Liver (tissue), 8 donors: ENCODE measurements at regions not wholly inside any gene's neighbourhood (a gene's known extent, or its start where the extent isn't known, plus 50 kb on each side); places are given as distances from the start of the nearest gene placed in this dataset.

Experiments used
- DNase-seq: peaks from one replicate; pipeline ENCODE4 v3.0.0-alpha.2; 2017; ENCODE audit warnings: low spot score
- H3K27ac ChIP-seq, 2 donors: one replicate each; pipeline ENCODE4 v1.7.0; 2013; ENCODE audit warnings: inconsistent platforms in 2 of 2, low read length in 2 of 2, control low read depth in 1 of 2, low read depth in 1 of 2, mild to moderate bottlenecking in 1 of 2
- H3K27me3 ChIP-seq, 4 donors: one replicate each; pipeline versions ENCODE4 v1.6.1 to v1.7.0; 2013; ENCODE audit warnings: low read length in 3 of 4, inconsistent platforms in 1 of 4, mild to moderate bottlenecking in 1 of 4, moderate library complexity in 1 of 4; ENCODE audit not compliant: control insufficient read depth in 4 of 4, insufficient read depth in 4 of 4
- H3K36me3 ChIP-seq, 4 donors: one replicate each; pipeline versions ENCODE4 v1.6.1 to v1.7.0; 2013; ENCODE audit warnings: low read length in 3 of 4, mild to moderate bottlenecking in 3 of 4, low read depth in 1 of 4, moderate library complexity in 1 of 4; ENCODE audit not compliant: control insufficient read depth in 4 of 4, insufficient read depth in 3 of 4
- H3K4me1 ChIP-seq, 4 donors: one replicate each; pipeline versions ENCODE4 v1.6.1 to v1.7.0; 2013; ENCODE audit warnings: low read length in 3 of 4, mild to moderate bottlenecking in 3 of 4, moderate library complexity in 1 of 4; ENCODE audit not compliant: control insufficient read depth in 4 of 4, insufficient read depth in 4 of 4
- H3K4me3 ChIP-seq, 3 donors: one replicate each; pipeline versions ENCODE4 v1.6.1 to v1.7.0; 2013; ENCODE audit warnings: low read length in 3 of 3, control low read depth in 1 of 3, low read depth in 1 of 3, mild to moderate bottlenecking in 1 of 3
- H3K9ac ChIP-seq, 2 donors: one replicate each; pipeline ENCODE4 v1.7.0; 2013; ENCODE audit warnings: low read length in 2 of 2, mild to moderate bottlenecking in 2 of 2, moderate library complexity in 2 of 2, control low read depth in 1 of 2, low read depth in 1 of 2
- H3K9me3 ChIP-seq, 4 donors: one replicate each; pipeline versions ENCODE4 v1.6.1 to v1.7.0; 2013; ENCODE audit warnings: low read length in 3 of 4; ENCODE audit not compliant: control insufficient read depth in 4 of 4
- FOXA1 ChIP-seq: IDR thresholded peaks from 2 replicates; pipeline ENCODE4 v1.6.1; 2016; ENCODE audit warnings: antibody characterized with exemption
- FOXA2 ChIP-seq: IDR thresholded peaks from 2 replicates; pipeline ENCODE4 v1.6.1; 2016; ENCODE audit warnings: antibody characterized with exemption
- GABPA ChIP-seq, 2 donors: IDR thresholded peaks in 1 of 2; conservative IDR thresholded peaks in 1 of 2; 2 replicates each; pipeline ENCODE4 v1.6.1; 2016; ENCODE audit warnings: antibody characterized with exemption in 2 of 2, mild to moderate bottlenecking in 1 of 2, moderate library complexity in 1 of 2
- HNF4A ChIP-seq, 2 donors: conservative IDR thresholded peaks; 2 replicates each; pipeline ENCODE4 v1.6.1; 2016; ENCODE audit warnings: antibody characterized with exemption in 2 of 2, mild to moderate bottlenecking in 2 of 2
- HNF4G ChIP-seq: IDR thresholded peaks from 2 replicates; pipeline ENCODE4 v1.6.1; 2016; ENCODE audit warnings: antibody characterized with exemption
- JUND ChIP-seq, 2 donors: IDR thresholded peaks; 2 replicates each; pipeline ENCODE4 v1.6.1; 2016; ENCODE audit warnings: antibody characterized with exemption in 2 of 2
- NR2F2 ChIP-seq: IDR thresholded peaks from 2 replicates; pipeline ENCODE4 v1.6.1; 2016; ENCODE audit warnings: antibody characterized with exemption
- RAD21 ChIP-seq, 2 donors: IDR thresholded peaks; 2 replicates each; pipeline ENCODE4 v1.6.1; 2016; ENCODE audit warnings: antibody characterized with exemption in 2 of 2, mild to moderate bottlenecking in 2 of 2
- RXRA ChIP-seq, 2 donors: IDR thresholded peaks; 2 replicates each; pipeline ENCODE4 v1.6.1; 2017 to 2018; ENCODE audit warnings: antibody characterized with exemption in 2 of 2, mild to moderate bottlenecking in 1 of 2
- SP1 ChIP-seq: IDR thresholded peaks from 2 replicates; pipeline ENCODE4 v1.6.1; 2018; ENCODE audit warnings: antibody characterized with exemption, mild to moderate bottlenecking
- TAF1 ChIP-seq: conservative IDR thresholded peaks from 2 replicates; pipeline ENCODE4 v1.6.1; 2016; ENCODE audit warnings: antibody characterized with exemption, mild to moderate bottlenecking
- WGBS: extraction: QIAGEN DNeasy Blood & Tissue Kit; methylation state at CpG from one replicate; pipeline ENCODE4 v1.1.7; 2013; 5-methylcytosine and 5-hydroxymethylcytosine counted together
- TF ChIP-seq, protein P1 (sequence below): fragments of 150-350 bp; IDR thresholded peaks from 2 replicates; pipeline ENCODE4 v1.5.1; 2017; ENCODE audit warnings: improper control_type of control experiment, low read depth, low read length; ENCODE audit not compliant: missing input control
- TF ChIP-seq, protein P2 (sequence below): IDR thresholded peaks from 2 replicates; pipeline ENCODE4 v1.6.1; 2016; ENCODE audit warnings: antibody characterized with exemption
- TF ChIP-seq, protein P3 (sequence below): IDR thresholded peaks from 2 replicates; pipeline ENCODE4 v1.6.1; 2016; ENCODE audit warnings: antibody characterized with exemption
- TF ChIP-seq, protein P4 (sequence below): IDR thresholded peaks from 2 replicates; pipeline ENCODE4 v1.6.1; 2016; ENCODE audit warnings: antibody characterized with exemption
- donor health status: healthy.
- donor health status: healthy.
- donor health status: healthy.
- donor health status: healthy.
- donor health status: healthy.

DNA sequence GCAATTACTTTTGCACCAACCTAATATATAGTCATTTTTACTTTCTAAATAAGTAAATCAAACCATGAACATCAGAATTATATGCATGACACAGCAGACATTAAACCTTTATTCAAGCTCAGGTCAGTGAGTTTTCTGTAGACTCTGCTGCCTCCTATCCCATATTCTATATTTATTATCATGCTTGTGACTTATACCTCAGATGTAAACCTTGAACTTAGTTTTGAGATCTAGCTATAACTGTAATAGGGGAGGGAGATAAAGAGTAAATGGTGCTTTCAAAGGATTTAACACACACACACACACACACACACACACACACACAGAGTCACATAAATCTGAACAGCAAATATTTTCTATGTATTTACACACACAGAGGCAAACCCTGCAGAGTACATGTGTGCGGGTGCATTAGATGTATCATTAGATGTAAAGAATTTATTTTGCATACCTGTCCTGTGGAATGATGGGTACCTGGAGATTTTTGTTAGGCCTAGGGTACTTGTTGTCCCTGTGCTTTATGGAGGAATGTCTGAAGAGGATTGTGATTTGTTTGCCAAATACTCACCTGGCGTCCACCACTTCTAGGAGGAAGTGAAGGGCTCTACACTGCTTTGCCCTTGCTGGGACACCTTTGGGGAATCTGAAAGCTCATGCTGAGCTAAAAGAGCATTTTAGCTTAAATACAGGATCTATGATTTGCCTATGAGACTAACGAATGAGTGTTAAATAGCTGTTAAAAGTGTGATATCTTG, 521.9 kb downstream of the KLF5 start:
- Histone ChIP-seq H3K4me1 (no peaks in the 10 kb centered on the region), H3K9ac (no peak overlapping the region), H3K36me3 (no peaks in the 10 kb centered on the region), H3K27me3 (no peaks in the 10 kb centered on the region), H3K4me3 (no peak overlapping the region), H3K27ac (no peak overlapping the region), H3K9me3 (no peaks in the 10 kb centered on the region)
- 89% methylated on average over 3 of the region's 3 CpGs for WGBS
- no peak for TF ChIP-seq JUND (IDR thresholded peaks at IDR 0.05)
- TF ChIP-seq, protein P1, sequence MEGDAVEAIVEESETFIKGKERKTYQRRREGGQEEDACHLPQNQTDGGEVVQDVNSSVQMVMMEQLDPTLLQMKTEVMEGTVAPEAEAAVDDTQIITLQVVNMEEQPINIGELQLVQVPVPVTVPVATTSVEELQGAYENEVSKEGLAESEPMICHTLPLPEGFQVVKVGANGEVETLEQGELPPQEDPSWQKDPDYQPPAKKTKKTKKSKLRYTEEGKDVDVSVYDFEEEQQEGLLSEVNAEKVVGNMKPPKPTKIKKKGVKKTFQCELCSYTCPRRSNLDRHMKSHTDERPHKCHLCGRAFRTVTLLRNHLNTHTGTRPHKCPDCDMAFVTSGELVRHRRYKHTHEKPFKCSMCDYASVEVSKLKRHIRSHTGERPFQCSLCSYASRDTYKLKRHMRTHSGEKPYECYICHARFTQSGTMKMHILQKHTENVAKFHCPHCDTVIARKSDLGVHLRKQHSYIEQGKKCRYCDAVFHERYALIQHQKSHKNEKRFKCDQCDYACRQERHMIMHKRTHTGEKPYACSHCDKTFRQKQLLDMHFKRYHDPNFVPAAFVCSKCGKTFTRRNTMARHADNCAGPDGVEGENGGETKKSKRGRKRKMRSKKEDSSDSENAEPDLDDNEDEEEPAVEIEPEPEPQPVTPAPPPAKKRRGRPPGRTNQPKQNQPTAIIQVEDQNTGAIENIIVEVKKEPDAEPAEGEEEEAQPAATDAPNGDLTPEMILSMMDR, result no peak
- no peak for TF ChIP-seq FOXA2
- no peak for TF ChIP-seq SP1
- no peak for TF ChIP-seq HNF4G
- TF ChIP-seq RAD21 (IDR thresholded peaks at IDR 0.05), result no peak
- TF ChIP-seq, protein P2, sequence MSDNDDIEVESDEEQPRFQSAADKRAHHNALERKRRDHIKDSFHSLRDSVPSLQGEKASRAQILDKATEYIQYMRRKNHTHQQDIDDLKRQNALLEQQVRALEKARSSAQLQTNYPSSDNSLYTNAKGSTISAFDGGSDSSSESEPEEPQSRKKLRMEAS, result no peak
- no peak for TF ChIP-seq GABPA (IDR thresholded peaks at IDR 0.05 in 1 of 2, conservative IDR thresholded peaks at IDR 0.05 in 1 of 2)
- TF ChIP-seq, protein P3, sequence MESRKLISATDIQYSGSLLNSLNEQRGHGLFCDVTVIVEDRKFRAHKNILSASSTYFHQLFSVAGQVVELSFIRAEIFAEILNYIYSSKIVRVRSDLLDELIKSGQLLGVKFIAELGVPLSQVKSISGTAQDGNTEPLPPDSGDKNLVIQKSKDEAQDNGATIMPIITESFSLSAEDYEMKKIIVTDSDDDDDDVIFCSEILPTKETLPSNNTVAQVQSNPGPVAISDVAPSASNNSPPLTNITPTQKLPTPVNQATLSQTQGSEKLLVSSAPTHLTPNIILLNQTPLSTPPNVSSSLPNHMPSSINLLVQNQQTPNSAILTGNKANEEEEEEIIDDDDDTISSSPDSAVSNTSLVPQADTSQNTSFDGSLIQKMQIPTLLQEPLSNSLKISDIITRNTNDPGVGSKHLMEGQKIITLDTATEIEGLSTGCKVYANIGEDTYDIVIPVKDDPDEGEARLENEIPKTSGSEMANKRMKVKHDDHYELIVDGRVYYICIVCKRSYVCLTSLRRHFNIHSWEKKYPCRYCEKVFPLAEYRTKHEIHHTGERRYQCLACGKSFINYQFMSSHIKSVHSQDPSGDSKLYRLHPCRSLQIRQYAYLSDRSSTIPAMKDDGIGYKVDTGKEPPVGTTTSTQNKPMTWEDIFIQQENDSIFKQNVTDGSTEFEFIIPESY, result no peak
- TF ChIP-seq TAF1, result no peak
- no peak for TF ChIP-seq HNF4A (conservative IDR thresholded peaks at IDR 0.05)
- TF ChIP-seq, protein P4, sequence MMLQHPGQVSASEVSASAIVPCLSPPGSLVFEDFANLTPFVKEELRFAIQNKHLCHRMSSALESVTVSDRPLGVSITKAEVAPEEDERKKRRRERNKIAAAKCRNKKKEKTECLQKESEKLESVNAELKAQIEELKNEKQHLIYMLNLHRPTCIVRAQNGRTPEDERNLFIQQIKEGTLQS, result no peak
- DNase-seq, result no peak

DNA sequence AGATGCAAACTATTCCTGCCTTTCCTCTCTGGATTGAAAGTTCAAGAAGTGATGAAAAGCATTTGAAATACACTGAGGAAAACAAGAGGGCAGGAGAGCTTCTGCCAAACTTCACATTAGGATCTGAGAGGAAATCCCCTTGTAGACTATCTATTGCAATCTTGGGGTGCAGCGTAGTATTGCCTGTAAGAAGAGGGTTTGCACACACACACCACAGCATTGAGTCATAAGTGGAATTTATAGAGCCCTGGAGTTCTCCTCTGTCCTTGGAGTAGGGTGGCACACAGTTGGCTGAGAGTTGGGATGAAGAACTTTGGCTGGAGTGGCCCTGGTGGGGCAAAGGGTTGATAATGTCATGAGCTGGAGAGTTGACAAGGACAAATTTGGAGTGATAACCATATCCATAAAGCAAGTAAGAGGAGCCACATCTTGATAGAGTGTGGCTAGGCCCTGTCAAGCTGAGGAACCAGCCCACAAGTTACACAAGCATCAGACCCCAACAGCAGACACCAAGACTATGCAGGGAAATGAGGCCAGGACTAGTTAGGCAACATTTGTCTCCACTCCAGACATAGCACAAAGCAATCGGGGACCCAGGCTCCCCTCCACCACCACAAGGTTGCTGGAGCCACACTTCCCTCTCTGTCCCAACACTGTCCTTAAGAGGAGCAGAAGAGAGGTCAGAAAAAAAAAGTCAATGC, 520.9 kb downstream of the KLF5 start:
- Histone ChIP-seq H3K4me1 (no peaks in the 10 kb centered on the region), H3K9ac (no peak overlapping the region), H3K27ac (no peak overlapping the region), H3K9me3 (no peaks in the 10 kb centered on the region), H3K4me3 (no peak overlapping the region), H3K27me3 (no peaks in the 10 kb centered on the region), H3K36me3 (no peaks in the 10 kb centered on the region)
- no peak for TF ChIP-seq FOXA1
- TF ChIP-seq, protein P3, result no peak
- TF ChIP-seq SP1, result no peak
- TF ChIP-seq HNF4A (conservative IDR thresholded peaks at IDR 0.05), result no peak
- TF ChIP-seq JUND (IDR thresholded peaks at IDR 0.05), result no peak
- TF ChIP-seq RAD21 (IDR thresholded peaks at IDR 0.05), result no peak
- TF ChIP-seq NR2F2, result no peak
- no peak for TF ChIP-seq RXRA (IDR thresholded peaks at IDR 0.05)
- no peak for TF ChIP-seq TAF1
- 90% methylated on average over 2 of the region's 2 CpGs for WGBS
- no peak for DNase-seq
